ENCODE measurements at regions not wholly inside any gene's neighbourhood (a gene's known extent, or its start where the extent isn't known, plus 50 kb on each side); places are given as distances from the start of the nearest gene placed in this dataset.

DNA sequence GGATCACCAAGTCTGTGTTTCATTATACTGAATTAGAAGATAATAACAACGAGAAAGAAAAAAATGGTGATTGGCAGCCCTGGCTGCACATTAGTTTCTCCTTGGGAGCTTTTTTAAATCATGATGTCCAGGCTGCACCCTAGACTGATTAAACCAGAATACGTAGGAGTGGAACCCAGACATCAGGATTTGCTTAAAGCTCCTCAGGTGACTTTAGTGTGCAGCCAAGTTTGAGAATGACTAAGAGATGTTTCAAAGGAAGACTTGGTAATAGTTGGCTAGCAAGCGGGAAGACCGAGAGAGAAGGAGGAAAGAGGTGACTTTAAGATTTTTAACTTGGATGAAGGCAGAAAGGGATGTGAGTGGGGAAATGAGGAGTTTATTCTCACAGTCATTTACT is 71.4 kb upstream of the SERP2 start:
- TF ChIP-seq, protein P1, sequence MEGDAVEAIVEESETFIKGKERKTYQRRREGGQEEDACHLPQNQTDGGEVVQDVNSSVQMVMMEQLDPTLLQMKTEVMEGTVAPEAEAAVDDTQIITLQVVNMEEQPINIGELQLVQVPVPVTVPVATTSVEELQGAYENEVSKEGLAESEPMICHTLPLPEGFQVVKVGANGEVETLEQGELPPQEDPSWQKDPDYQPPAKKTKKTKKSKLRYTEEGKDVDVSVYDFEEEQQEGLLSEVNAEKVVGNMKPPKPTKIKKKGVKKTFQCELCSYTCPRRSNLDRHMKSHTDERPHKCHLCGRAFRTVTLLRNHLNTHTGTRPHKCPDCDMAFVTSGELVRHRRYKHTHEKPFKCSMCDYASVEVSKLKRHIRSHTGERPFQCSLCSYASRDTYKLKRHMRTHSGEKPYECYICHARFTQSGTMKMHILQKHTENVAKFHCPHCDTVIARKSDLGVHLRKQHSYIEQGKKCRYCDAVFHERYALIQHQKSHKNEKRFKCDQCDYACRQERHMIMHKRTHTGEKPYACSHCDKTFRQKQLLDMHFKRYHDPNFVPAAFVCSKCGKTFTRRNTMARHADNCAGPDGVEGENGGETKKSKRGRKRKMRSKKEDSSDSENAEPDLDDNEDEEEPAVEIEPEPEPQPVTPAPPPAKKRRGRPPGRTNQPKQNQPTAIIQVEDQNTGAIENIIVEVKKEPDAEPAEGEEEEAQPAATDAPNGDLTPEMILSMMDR (IDR thresholded peaks at IDR 0.05; ENCODE audit: low read depth, low read length) = no peak
- H3K4me3 ChIP-seq (replicated peaks in 1 of 2; ENCODE audit: low read depth in 2 of 2, low read length in 2 of 2) = no peak overlapping the region
- DNase-seq (ENCODE audit: low read depth in 2 of 2) = peak in 1 of 2 donors; percentile 63

DNA sequence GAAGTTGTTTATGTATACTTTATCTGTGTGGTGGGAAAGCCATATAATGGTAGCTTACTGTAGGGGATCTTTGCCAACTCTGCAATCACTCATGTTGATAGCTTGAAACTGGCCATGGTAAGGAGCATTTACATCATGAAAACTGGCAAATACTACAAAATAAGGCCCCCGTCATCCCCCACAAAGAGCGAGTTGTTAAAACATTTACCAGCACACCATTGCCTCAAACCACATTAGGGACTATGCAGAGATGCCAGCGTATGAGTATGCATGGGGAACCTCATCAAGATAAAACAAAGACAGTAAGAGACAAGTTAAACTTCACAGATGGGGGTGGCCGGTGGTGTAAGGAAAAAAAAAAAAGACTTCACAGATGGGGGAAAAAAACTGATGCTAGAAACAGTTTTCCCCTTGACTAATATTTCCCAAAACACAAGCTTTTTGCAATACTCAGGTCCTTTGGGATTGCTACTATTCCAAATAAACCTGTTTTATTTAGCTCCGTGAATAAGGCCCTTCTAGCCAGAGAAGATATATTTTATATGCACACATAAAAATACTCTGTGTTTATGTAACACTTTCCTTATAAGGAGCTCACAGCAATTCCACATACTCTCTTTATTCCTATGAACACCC is 70.6 kb upstream of the SERP2 start:
- H3K4me3 ChIP-seq (replicated peaks in 1 of 2; ENCODE audit: low read depth in 2 of 2, low read length in 2 of 2) = no peak overlapping the region
- DNase-seq (ENCODE audit: low read depth in 2 of 2) = peak; percentile 53 to 87
- TF ChIP-seq, protein P1 (IDR thresholded peaks at IDR 0.05; ENCODE audit: low read depth, low read length) = no peak

DNA sequence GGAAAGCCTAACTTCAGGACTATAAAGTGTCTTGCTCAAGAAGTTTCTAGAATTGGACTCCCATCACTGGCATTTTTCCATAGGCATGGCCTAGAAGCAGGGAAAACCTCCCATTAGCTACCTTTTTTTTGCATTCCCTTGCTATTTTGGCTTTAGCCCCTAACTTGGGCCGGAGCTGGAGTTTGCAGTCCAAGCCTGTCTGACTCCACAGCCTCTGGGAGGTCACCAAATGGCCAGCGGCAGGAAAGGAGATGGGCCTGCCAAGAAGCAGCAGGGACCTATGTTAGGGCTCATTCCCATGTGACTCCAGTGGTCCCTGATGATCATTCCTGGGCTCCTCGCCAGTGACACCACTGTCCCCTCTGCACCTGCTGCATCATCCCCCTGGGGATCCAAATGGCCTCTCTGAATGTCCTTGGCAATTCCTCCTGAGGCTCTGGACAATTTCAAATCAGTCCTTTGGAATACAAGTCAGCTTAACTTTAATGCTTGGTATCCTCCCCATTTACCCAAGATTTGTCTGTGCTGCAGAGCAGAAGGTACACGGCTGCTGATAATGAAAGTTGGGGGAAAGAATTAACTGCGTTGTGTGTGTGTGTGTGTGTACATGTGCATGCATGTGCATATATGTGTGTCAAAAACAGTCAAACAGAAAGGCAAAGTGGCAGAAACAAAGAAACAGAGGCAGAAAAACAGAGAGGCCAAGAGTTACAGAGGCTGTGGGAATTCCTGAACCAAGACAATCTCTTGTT is 69.8 kb upstream of the SERP2 start:
- TF ChIP-seq, protein P1 (IDR thresholded peaks at IDR 0.05; ENCODE audit: low read depth, low read length) = no peak
- H3K4me3 ChIP-seq (replicated peaks in 1 of 2; ENCODE audit: low read depth in 2 of 2, low read length in 2 of 2) = no peak overlapping the region
- DNase-seq (ENCODE audit: low read depth in 2 of 2) = peak in 1 of 2 donors; percentile 89

DNA sequence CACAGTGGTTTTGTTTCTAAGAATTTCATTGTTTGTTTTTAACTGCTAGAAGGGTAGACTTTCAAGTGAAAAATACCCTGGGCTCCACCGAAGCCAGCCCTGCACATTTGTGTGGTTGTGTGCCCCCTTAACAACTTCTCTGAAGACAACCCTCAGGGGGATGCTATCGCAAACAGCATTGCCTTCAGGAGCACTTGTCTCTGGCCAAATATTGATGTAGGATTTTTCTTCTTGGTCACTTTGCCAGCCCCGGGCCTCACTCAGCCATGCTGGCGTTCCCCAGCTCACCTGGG is 69.2 kb upstream of the SERP2 start:
- H3K4me3 ChIP-seq (replicated peaks in 1 of 2; ENCODE audit: low read depth in 2 of 2, low read length in 2 of 2) = no peak overlapping the region
- TF ChIP-seq, protein P1 (IDR thresholded peaks at IDR 0.05; ENCODE audit: low read depth, low read length) = no peak
- no peak for DNase-seq (ENCODE audit: low read depth in 2 of 2)

DNA sequence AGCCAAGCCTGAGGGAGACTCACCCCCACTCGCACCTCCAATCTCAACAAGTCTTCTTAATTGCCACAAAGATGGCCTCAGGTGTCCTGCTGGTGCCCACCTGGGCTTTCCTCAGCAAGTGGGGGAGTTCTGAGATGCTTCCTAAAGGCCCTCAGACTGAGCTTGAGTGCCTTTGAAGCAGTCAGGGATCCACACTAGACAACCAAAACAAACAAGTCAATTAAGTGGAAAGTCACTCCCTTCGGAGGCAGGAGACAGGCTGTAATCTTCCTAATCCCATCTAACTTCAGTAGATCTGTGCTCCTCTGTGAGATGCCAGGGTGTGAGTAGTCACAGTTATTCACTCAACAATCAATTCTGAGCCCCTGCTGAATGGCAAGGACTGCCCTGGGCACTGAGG is 68.3 kb upstream of the SERP2 start:
- TF ChIP-seq, protein P1 (IDR thresholded peaks at IDR 0.05; ENCODE audit: low read depth, low read length) = no peak
- no peak for DNase-seq (ENCODE audit: low read depth in 2 of 2)
- H3K4me3 ChIP-seq (replicated peaks in 1 of 2; ENCODE audit: low read depth in 2 of 2, low read length in 2 of 2) = no peak overlapping the region

DNA sequence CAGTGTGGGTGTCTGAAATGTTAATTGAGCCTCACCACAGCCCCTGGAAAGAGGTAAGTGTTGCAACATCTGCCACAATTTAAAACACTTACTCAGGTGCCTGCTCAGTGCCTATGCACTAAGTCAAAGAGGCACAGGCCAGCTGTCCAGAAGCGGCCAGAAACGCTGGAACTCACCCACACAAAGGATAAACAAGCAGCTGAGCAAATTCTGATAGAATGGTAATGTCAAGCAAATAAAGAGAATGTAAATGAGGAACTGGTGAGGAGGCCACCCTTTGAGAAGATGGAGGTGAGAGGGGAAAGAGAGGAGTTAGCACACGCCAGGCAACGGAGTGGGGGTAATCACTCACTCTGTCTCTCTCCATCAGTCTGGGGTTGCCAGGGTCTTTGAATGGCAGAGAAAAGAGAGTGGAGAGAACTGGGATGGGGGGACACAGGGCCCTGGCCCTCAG is 67.7 kb upstream of the SERP2 start:
- TF ChIP-seq, protein P1 (IDR thresholded peaks at IDR 0.05; ENCODE audit: low read depth, low read length) = no peak
- no peak overlapping the region for H3K4me3 ChIP-seq (replicated peaks in 1 of 2; ENCODE audit: low read depth in 2 of 2, low read length in 2 of 2)
- peak; percentile 21 to 32 for DNase-seq (ENCODE audit: low read depth in 2 of 2)

Measured in cardiac fibroblast (primary cell).